Muscle of leg (tissue), 3 donors: ENCODE measurements at regions not wholly inside any gene's neighbourhood (a gene's known extent, or its start where the extent isn't known, plus 50 kb on each side); places are given as distances from the start of the nearest gene placed in this dataset.

ENCODE experiments used
- DNase-seq: peaks from one replicate; pipeline ENCODE4 v3.0.0; 2013
- H3K27ac ChIP-seq: one replicate; pipeline ENCODE4 v1.5.1; 2013; ENCODE audit warnings: mild to moderate bottlenecking, low read length, control low read depth
- H3K27me3 ChIP-seq: one replicate; pipeline ENCODE4 v1.6.1; 2013; ENCODE audit warnings: low read length; ENCODE audit not compliant: control insufficient read depth, insufficient read depth
- H3K36me3 ChIP-seq: one replicate; pipeline ENCODE4 v1.6.1; 2013; ENCODE audit warnings: low read length; ENCODE audit not compliant: control insufficient read depth, insufficient read depth
- H3K4me1 ChIP-seq: one replicate; pipeline ENCODE4 v1.6.1; 2013; ENCODE audit warnings: low read length; ENCODE audit not compliant: control insufficient read depth, insufficient read depth
- H3K4me3 ChIP-seq: one replicate; pipeline ENCODE4 v1.5.1; 2013; ENCODE audit warnings: low read length, control low read depth
- H3K9me3 ChIP-seq: replicated peaks from 2 replicates; pipeline ENCODE4 v1.6.1; 2013; ENCODE audit warnings: low read depth, low read length; ENCODE audit not compliant: control insufficient read depth
- WGBS: methylation state at CpG from one replicate; pipeline ENCODE4 v1.1.5; 2013; ENCODE audit warnings: missing lambda C conversion rate; ENCODE audit not compliant: insufficient coverage; 5-methylcytosine and 5-hydroxymethylcytosine counted together

DNA sequence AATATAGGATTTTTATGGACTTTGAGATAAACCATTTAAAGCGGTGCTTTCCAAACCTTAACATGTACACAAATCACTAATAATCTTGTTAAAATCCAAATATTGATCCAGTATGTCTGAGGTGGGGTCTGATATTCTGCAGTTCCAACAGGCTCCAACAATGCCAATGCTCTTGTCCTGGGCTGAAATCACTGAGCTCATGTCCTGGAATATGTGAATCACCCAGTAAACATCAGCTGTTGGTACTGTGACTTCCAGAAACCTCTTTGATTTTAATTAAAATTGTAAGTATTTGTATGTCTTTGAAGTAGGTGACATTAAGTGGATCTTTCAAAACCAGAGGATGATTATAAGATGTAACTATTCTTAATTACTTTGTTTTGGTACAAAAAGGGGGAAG lies 52.8 kb upstream of the CAST start:
- no peak overlapping the region for H3K4me3 ChIP-seq
- H3K4me1 ChIP-seq, result no peaks in the 10 kb centered on the region
- WGBS, result no CpG with 5 or more reads among the region's 1 CpG
- DNase-seq, result no peak
- H3K36me3 ChIP-seq, result no peaks in the 10 kb centered on the region
- H3K27ac ChIP-seq, result no peak overlapping the region
- no peaks in the 10 kb centered on the region for H3K27me3 ChIP-seq
- no peaks in the 10 kb centered on the region for H3K9me3 ChIP-seq

DNA sequence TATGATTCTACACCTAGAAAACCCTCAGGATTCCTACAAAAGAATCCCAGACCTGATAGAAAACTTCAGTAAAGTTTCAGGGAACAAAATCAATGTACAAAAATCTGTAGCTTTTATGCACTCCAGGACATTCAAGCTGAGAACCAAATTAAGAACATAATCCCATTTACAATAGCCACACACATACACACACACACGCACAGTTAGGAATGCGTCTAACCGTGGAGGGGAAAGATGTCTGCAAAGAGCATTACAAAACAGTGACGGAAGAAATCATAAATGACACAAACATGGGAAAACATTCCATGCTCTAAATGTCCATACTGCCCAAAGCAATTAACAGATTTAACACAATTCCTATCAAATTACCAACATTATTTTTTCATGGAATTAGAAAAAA lies 51.4 kb upstream of the CAST start:
- 63% methylated on average over 3 of the region's 4 CpGs for WGBS
- Histone ChIP-seq H3K36me3 (no peaks in the 10 kb centered on the region), H3K27ac (no peak overlapping the region), H3K4me1 (no peaks in the 10 kb centered on the region), H3K9me3 (no peaks in the 10 kb centered on the region), H3K27me3 (no peaks in the 10 kb centered on the region), H3K4me3 (no peak overlapping the region)
- DNase-seq, result no peak

DNA sequence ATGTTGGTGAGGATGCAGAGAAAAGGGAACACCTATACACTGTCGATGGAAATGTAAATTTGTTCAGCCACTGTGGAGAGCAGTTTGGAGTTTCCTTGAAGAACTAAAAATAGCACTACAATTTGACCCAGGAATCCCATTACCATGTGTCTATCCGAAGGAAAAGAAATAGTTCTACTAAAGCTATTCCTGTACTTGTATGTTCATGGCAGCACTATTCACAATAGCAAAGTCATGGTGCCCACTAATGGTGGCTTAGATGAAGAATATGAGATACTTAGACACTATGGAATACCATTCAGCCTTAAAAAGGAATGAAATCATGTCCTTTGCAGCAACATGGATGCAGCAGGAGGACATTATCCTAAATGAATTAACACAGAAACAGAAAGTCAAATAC lies 50.2 kb upstream of the CAST start:
- Histone ChIP-seq H3K4me3 (no peak overlapping the region), H3K9me3 (no peaks in the 10 kb centered on the region), H3K36me3 (no peaks in the 10 kb centered on the region), H3K4me1 (no peaks in the 10 kb centered on the region), H3K27ac (no peak overlapping the region), H3K27me3 (no peaks in the 10 kb centered on the region)
- WGBS, result no CpG with 5 or more reads among the region's 2 CpGs
- DNase-seq, result no peak
